GM04504 (cell line): ENCODE measurements at regions not wholly inside any gene's neighbourhood (a gene's known extent, or its start where the extent isn't known, plus 50 kb on each side); places are given as distances from the start of the nearest gene placed in this dataset.

Experiments
- DNase-seq: peaks from one replicate; pipeline ENCODE4 v3.0.0-alpha.2; 2012; ENCODE audit warnings: low read depth

- DNase-seq, result no peak
Observed at GRCh38 chr9:119487118-119487827, 118.0 kb upstream of the BRINP1 start.

DNA sequence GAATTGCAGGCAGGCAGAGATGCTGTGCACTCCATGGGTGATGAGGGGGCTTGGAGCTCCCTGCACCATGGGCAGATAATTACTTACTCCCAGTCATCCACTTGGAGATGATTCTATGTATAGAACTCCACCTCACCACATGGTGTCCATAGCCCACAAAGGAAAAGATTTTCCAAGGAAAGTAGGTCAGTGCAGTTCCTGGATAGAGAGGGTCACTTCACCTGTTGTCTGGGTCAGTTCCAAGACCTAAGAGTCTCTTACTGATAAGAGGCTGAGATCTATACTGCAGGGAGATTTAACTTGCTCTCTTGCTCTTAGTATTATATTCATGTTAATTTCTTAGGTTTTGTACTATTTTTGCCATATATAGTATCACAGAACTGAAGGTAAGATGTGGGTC, 113.9 kb upstream of the BRINP1 start:
- no peak for DNase-seq

DNA sequence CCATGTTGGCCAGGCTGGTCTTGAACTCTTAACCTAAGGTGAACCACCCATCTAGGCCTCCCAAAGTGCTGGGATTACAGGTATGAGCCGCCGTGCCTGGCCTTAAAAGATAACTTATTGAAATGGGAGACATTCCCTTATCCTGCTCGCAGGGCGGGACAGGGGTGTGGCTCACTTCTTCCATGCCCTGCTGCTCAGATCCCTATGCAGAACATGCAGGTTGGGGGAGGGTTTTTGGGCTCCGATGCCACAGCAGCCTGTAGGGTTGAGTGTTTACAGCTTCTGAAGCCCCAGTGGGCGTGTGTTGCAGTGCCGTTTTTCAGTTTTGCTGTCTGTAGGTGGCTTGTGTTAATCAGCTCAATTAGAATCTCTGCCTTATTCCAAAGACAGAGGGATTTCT, 108.0 kb upstream of the BRINP1 start:
- no peak for DNase-seq

DNA sequence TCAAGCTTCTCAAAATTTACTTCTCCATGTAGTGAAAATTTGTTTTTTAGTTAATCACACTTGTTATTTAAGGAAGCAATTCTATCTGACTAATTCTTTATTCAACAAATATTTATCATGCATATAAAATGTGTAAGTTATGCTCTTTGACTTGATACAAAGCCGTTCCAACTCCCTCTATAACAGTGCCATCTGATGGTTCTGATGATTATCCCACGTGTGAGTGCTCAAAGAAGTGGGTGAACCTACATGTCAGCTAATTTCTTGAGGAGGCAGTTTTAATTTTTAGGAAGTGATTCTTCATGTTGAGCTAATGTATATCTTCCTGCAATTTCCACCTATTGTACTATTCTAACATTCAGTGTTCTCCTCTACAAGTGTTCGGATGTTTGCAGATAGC, 88.8 kb upstream of the BRINP1 start:
- no peak for DNase-seq

DNA sequence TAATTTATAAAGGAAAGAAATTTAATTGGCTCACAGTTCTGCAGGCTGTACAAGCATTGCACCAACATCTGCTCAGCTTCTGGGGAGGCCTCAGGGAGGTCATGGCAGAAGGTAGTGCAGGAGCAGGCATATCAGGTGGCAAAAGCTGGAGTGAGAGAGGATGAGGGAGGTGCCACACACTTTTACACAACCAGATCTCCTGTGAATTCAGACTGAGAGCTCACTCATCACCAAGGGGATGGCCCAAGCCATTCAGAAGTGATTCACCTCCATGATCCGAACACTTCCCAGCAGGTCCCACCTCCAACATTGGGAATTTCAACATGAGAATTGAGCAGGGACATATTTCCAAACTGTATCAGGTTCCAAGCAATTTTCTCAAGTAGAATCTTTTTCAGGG, 84.7 kb upstream of the BRINP1 start:
- DNase-seq, result no peak

GRCh38 chr9:119453490-119453911, 84.3 kb upstream of the BRINP1 start:
- peak; percentile 7 for DNase-seq

GRCh38 chr9:119451426-119451825, 82.2 kb upstream of the BRINP1 start:
- DNase-seq, result no peak

GRCh38 chr9:119443179-119443578, 73.9 kb upstream of the BRINP1 start:
- DNase-seq, result no peak

DNA sequence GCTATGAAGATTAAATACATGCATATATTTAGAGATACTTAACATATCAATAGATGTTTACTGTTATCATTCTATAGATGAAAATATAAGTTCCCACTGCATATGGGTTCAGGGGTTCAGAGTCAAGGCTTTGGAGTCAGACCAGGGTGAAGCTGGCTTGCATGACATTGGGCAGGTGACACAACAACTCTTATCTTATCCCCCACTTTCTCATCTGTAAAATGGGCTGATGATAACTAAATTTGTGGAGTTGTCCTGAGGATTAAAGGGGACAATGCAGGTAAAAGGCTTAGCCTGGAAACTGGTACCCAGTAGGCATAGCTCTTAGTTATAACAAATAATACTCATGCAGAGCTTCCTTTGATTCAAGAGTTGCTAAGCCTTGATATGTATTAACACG, 72.6 kb upstream of the BRINP1 start:
- DNase-seq, result no peak

GRCh38 chr9:119441338-119441737, 72.1 kb upstream of the BRINP1 start:
- DNase-seq, result no peak

DNA sequence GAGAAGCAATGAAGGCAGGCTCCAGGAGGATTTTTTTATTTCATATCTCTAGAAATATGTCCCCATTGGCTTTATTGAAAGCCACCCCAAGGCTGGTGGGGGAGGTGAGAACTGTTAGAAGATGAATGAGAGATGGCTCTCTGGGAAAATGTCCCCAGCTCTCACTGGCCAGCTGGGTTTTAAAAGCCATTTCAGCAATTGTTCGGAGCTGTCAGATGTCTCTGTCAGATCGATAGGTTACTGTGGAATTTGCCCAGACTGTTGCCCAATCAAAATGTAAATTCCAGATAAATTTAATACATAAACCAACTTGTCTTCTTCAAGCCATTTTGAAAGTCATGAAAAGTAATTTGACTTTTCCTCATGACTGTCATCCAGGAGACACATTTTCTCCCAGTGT, 67.0 kb upstream of the BRINP1 start:
- no peak for DNase-seq

DNA sequence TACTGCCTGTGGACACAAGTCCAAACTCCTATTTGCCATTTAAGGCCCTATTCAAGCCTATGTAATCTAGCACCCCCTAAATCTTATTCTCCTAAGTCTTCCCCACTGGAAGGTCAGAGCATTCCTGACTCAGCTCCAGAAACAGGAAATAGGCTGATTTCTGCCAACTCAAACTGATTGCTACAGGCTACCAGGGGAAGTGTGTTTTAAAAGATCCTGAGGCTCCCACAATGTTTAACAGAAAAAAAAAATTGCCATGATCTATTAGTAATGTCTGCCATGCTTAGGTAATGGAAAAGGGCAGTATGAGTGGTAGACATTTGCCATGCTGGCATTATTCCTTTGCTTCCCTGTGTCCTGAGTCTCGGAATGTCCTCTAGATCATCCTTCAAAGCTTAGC, 65.8 kb upstream of the BRINP1 start:
- no peak for DNase-seq

GRCh38 chr9:119432428-119432827, 63.2 kb upstream of the BRINP1 start:
- no peak for DNase-seq

DNA sequence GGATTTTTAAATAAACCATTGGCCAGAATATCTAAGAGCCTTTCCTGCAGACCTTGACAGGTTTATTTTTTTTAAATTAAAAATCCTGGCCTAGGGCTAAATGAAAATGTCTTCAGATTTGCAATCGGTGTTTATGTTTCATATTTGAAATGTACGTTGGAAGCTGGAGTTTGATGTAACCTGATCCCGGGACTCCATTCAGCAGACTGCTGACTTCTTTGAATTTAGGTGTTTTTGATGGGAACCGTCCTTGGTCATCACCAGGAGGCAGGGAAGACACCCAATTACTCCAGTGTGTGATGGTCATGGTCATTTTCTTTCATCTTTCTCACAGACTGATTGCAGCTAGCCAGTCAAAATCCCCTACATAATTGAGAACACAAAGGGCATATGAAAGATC, 60.1 kb upstream of the BRINP1 start:
- DNase-seq, result no peak

DNA sequence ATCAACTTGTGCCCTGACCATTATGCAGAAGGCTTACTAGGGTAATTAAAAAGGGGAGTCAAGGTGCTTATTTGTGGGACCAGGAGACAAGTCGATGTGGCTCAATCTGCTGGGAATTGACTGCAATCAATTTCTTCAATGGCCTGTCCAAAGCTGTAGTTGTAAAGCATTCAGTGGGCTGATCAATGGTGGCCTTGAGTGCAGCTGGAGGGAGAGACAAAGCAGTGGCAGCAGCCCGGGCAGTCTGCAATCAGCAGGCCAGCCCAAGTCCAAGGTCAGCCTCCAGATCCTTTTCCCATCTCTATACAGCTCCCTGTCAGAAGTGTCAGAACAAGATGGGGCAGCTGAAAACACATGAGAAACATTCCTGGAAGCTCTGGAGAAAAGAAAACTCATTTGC, 51.0 kb upstream of the BRINP1 start:
- DNase-seq, result no peak
